HepG2 (cell line): ENCODE measurements at regions not wholly inside any gene's neighbourhood (a gene's known extent, or its start where the extent isn't known, plus 50 kb on each side); places are given as distances from the start of the nearest gene placed in this dataset.

Source experiments
- ATAC-seq: fragments of 200-7000 bp; cut with Tn5 transposase; 3 replicates; pipeline ENCODE4 v1.9.1; 2020; ENCODE audit warnings: mild to moderate bottlenecking, moderate library complexity
- BruUV-seq: library from RNA; stranded (reverse); fragments of 400-500 nt; replicated peaks from 2 replicates; lab custom pipeline; 2021; lab: Mats Ljungman, UMichigan
- CTCF ChIA-PET: fragments of 300-600 bp; formaldehyde crosslinking; extraction: SDS; loops from one replicate; lab custom pipeline; 2021; ENCODE audit warnings: low total read pairs, inconsistent platforms, low intra/inter-chr PET ratio; lab: Yijun Ruan, JAX
- POLR2A ChIA-PET: fragments of 350-600 bp; sonication (Branson Sonifier 250); formaldehyde crosslinking; loops from one replicate; lab custom pipeline; 2020; ENCODE audit warnings: antibody characterized with exemption, inconsistent platforms; lab: Yijun Ruan, JAX
- DNase-seq: peaks from one replicate; pipeline ENCODE4 v3.0.0-alpha.2; 2015; ENCODE audit warnings: low spot score
- FAIRE-seq: peaks from 3 replicates; lab custom pipeline; 2011; peaks lifted over from hg19 to GRCh38; lab: Jason Lieb, UNC
- H2AFZ ChIP-seq: one replicate; pipeline ENCODE4 v1.6.1; 2011; ENCODE audit warnings: low read length, inconsistent platforms
- H3K27ac ChIP-seq: fragments of 300-600 bp; 3 replicates; pipeline ENCODE4 v1.8.0; 2011; ENCODE audit warnings: mixed run types, mild to moderate bottlenecking, mixed read lengths, low read length, inconsistent platforms; ENCODE audit not compliant: insufficient read depth; ENCODE audit errors: extremely low read length
- H3K27me3 ChIP-seq, 2 experiments: fragments of 200-600 bp in 1 of 2; 2 replicates in 1 of 2; 3 replicates in 1 of 2; pipeline versions ENCODE4 v1.6.0 to v1.8.0; 2011; ENCODE audit warnings: low read length in 2 of 2, mild to moderate bottlenecking in 2 of 2, moderate library complexity in 2 of 2, inconsistent platforms in 1 of 2; ENCODE audit not compliant: insufficient read depth in 2 of 2, control insufficient read depth in 1 of 2
- H3K36me3 ChIP-seq, 2 experiments: fragments of 200-600 bp in 1 of 2; replicated peaks in 1 of 2; 2 replicates in 1 of 2; 3 replicates in 1 of 2; pipeline versions ENCODE4 v1.5.1 to v1.8.0; 2011; ENCODE audit warnings: low read length in 2 of 2, inconsistent platforms in 1 of 2; ENCODE audit not compliant: insufficient read depth in 2 of 2, control insufficient read depth in 1 of 2
- H3K4me1 ChIP-seq: 2 replicates; pipeline ENCODE4 v1.5.1; 2012; ENCODE audit warnings: low read length, inconsistent platforms; ENCODE audit not compliant: insufficient read depth
- H3K4me2 ChIP-seq: 2 replicates; pipeline ENCODE4 v1.6.0; 2011; ENCODE audit warnings: low read depth, low read length, inconsistent platforms
- H3K4me3 ChIP-seq, 3 experiments: fragments of 200-600 bp in 1 of 3; sonication (generic), shearing (Covaris generic) in 1 of 3; replicated peaks in 1 of 3; 2 replicates each; pipeline ENCODE4 v1.5.1; 2011 to 2016; ENCODE audit warnings: low read length in 3 of 3, inconsistent platforms in 2 of 3, low read depth in 2 of 3, mild to moderate bottlenecking in 2 of 3, control low read depth in 1 of 3, mixed read lengths in 1 of 3; ENCODE audit not compliant: insufficient read depth in 1 of 3
- H3K79me2 ChIP-seq: one replicate; pipeline ENCODE4 v1.6.1; 2011; ENCODE audit warnings: low read length, inconsistent platforms; ENCODE audit not compliant: insufficient read depth
- H3K9ac ChIP-seq: 2 replicates; pipeline ENCODE4 v1.6.0; 2011; ENCODE audit warnings: mild to moderate bottlenecking, low read depth, low read length, inconsistent platforms; ENCODE audit not compliant: insufficient read depth
- H3K9me3 ChIP-seq: 2 replicates; pipeline ENCODE4 v1.5.1; 2012; ENCODE audit warnings: mild to moderate bottlenecking, low read length
- H4K20me1 ChIP-seq: 2 replicates; pipeline ENCODE4 v1.6.0; 2011; ENCODE audit warnings: inconsistent platforms, mild to moderate bottlenecking, low read length, moderate library complexity; ENCODE audit not compliant: insufficient read depth
- ATAD3A ChIP-seq: sonication (generic); formaldehyde crosslinking; IDR thresholded peaks from 2 replicates; pipeline ENCODE4 v1.4.0; 2020; ENCODE audit warnings: missing genetic modification reagents
- CEBPB ChIP-seq: IDR thresholded peaks from 2 replicates; pipeline ENCODE4 v1.6.1; 2011; ENCODE audit warnings: low read depth, low read length, improper control_type of control experiment, borderline replicate concordance
- CHD4 ChIP-seq: fragments of 200-600 bp; sonication (generic); IDR thresholded peaks from 2 replicates; pipeline ENCODE4 v1.7.0; 2017; ENCODE audit warnings: mild to moderate bottlenecking, low read length, borderline replicate concordance
- DR1 ChIP-seq: sonication (generic); formaldehyde crosslinking; IDR thresholded peaks from 2 replicates; pipeline ENCODE4 v1.8.0; 2021; ENCODE audit warnings: mild to moderate bottlenecking, missing genetic modification reagents, inconsistent platforms
- EEA1 ChIP-seq: sonication (generic); formaldehyde crosslinking; IDR thresholded peaks from 2 replicates; pipeline ENCODE4 v1.5.1; 2020; ENCODE audit warnings: mild to moderate bottlenecking, missing genetic modification reagents, borderline replicate concordance
- FOXJ3 ChIP-seq: sonication (generic); formaldehyde crosslinking; IDR thresholded peaks from 2 replicates; pipeline ENCODE4 v1.4.0; 2020; ENCODE audit warnings: missing genetic modification reagents, mild to moderate bottlenecking, borderline replicate concordance
- GFI1 ChIP-seq: sonication (generic); formaldehyde crosslinking; IDR thresholded peaks from 2 replicates; pipeline ENCODE4 v1.5.0; 2020; ENCODE audit warnings: missing genetic modification reagents, mild to moderate bottlenecking, borderline replicate concordance
- GPN1 ChIP-seq: sonication (generic); formaldehyde crosslinking; IDR thresholded peaks from 2 replicates; pipeline ENCODE4 v1.5.1; 2020; ENCODE audit warnings: missing genetic modification reagents, borderline replicate concordance
- HOXA5 ChIP-seq: sonication (generic); formaldehyde crosslinking; IDR thresholded peaks from 2 replicates; pipeline ENCODE4 v1.4.0; 2020; ENCODE audit warnings: missing genetic modification reagents
- HOXA9 ChIP-seq: sonication (generic); formaldehyde crosslinking; IDR thresholded peaks from 2 replicates; pipeline ENCODE4 v1.8.1; 2022; ENCODE audit warnings: missing genetic modification reagents, mild to moderate bottlenecking, moderate library complexity, borderline replicate concordance
- MTA1 ChIP-seq: sonication (generic); formaldehyde crosslinking; IDR thresholded peaks from 2 replicates; pipeline ENCODE4 v1.4.0; 2020; ENCODE audit warnings: missing genetic modification reagents, mild to moderate bottlenecking, borderline replicate concordance
- RFX1 ChIP-seq: fragments of 450-650 bp; IDR thresholded peaks from 2 replicates; pipeline ENCODE4 v1.6.1; 2017
- SP5 ChIP-seq: IDR thresholded peaks from 2 replicates; pipeline ENCODE4 v1.6.1; 2016; ENCODE audit warnings: low read depth, borderline replicate concordance
- ZBTB4 ChIP-seq: sonication (generic); formaldehyde crosslinking; IDR thresholded peaks from 2 replicates; pipeline ENCODE4 v1.4.0; 2020; ENCODE audit warnings: missing genetic modification reagents, mild to moderate bottlenecking, borderline replicate concordance
- ZNF552 ChIP-seq: sonication (generic); formaldehyde crosslinking; IDR thresholded peaks from 2 replicates; pipeline ENCODE4 v1.9.0; 2022; ENCODE audit warnings: missing genetic modification reagents, mild to moderate bottlenecking, borderline replicate concordance
- ZNF614 ChIP-seq: IDR thresholded peaks from 2 replicates; pipeline ENCODE4 v1.6.1; 2018; ENCODE audit warnings: missing biosample characterization, missing genetic modification reagents, inconsistent platforms, borderline replicate concordance
- ZNF703 ChIP-seq: sonication (generic); formaldehyde crosslinking; IDR thresholded peaks from 2 replicates; pipeline ENCODE4 v1.5.1; 2020; ENCODE audit warnings: missing genetic modification reagents, mild to moderate bottlenecking, moderate library complexity, borderline replicate concordance
- WGBS: methylation state at CpG from one replicate; pipeline ENCODE4 v1.1.6; 2017; ENCODE audit warnings: low lambda C conversion rate; 5-methylcytosine and 5-hydroxymethylcytosine counted together
- in situ Hi-C: cut with HindIII; loops from 2 replicates; pipeline ENCODE4 v1.10.0; 2017; ENCODE audit warnings: low pct_unique_long_range_greater_than_20kb; ENCODE audit not compliant: extremely low pct_ligation_motif_present
- intact Hi-C: fragments of 100-400 bp; cut with micrococcal nuclease; formaldehyde crosslinking; loops from one replicate; pipeline ENCODE4 v1.10.0; 2022; ENCODE audit not compliant: unreplicated experiment
- TF ChIP-seq, protein P1 (sequence below): sonication (generic); formaldehyde crosslinking; IDR thresholded peaks from 2 replicates; pipeline ENCODE4 v1.5.1; 2020; ENCODE audit warnings: mild to moderate bottlenecking, missing genetic modification reagents, moderate library complexity
- TF ChIP-seq, protein P2 (sequence below): sonication (generic); formaldehyde crosslinking; IDR thresholded peaks from 2 replicates; pipeline ENCODE4 v1.5.0; 2020; ENCODE audit warnings: missing genetic modification reagents, mild to moderate bottlenecking, borderline replicate concordance
- TF ChIP-seq, protein P3 (sequence below): sonication (generic); formaldehyde crosslinking; conservative IDR thresholded peaks from 2 replicates; pipeline ENCODE4 v1.4.0; 2020; ENCODE audit warnings: missing genetic modification reagents

DNA sequence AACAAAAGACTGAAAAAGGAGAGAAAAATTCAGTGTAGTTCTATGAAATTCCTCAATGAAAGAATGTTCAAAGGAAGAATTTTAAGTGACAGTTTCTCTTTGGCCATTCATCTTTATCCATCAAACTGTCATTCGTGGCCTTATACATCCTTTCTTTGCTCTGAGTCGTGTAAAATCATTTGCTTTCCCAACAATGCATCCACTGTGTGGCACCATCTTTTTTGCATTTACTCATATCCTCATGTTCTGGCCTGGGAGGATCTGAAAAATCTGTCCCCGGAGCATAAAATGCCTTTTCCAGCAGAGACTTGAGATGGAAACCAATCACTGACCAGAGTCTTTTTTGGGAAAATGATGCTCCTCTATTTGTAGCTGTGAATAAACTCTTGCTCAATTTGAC, 240.3 kb upstream of the ETAA1 start:
- Histone ChIP-seq H3K9me3 (peaks cover 88% of the 10 kb centered on the region), H3K9ac (no peak overlapping the region), H2AFZ (no peak overlapping the region), H3K4me3 (no peak overlapping the region), H4K20me1 (no peaks in the 10 kb centered on the region), H3K4me1 (no peaks in the 10 kb centered on the region), H3K4me2 (no peak overlapping the region), H3K36me3 (no peaks in the 10 kb centered on the region), H3K27ac (no peak overlapping the region), H3K27me3 (no peaks in the 10 kb centered on the region), H3K79me2 (no peaks in the 10 kb centered on the region)
- 26% methylated on average over 3 of the region's 3 CpGs for WGBS
- CTCF ChIA-PET = no interaction called here
- BruUV-seq = no TSS peak
- TF ChIP-seq ZBTB4 (CRISPR knock-in tag) (no peak), ZNF552 (CRISPR knock-in tag) (no peak), CEBPB (no peak), MTA1 (CRISPR knock-in tag) (no peak), RFX1 (no peak), HOXA9 (CRISPR knock-in tag) (no peak), GPN1 (CRISPR knock-in tag) (no peak), HOXA5 (no peak), DR1 (CRISPR knock-in tag) (no peak), CHD4 (no peak), ATAD3A (no peak), GFI1 (CRISPR knock-in tag) (no peak), EEA1 (no peak), ZNF614 (no peak), FOXJ3 (CRISPR knock-in tag) (no peak), ZNF703 (no peak), SP5 (CRISPR knock-in tag) (no peak)
- TF ChIP-seq, protein P1, sequence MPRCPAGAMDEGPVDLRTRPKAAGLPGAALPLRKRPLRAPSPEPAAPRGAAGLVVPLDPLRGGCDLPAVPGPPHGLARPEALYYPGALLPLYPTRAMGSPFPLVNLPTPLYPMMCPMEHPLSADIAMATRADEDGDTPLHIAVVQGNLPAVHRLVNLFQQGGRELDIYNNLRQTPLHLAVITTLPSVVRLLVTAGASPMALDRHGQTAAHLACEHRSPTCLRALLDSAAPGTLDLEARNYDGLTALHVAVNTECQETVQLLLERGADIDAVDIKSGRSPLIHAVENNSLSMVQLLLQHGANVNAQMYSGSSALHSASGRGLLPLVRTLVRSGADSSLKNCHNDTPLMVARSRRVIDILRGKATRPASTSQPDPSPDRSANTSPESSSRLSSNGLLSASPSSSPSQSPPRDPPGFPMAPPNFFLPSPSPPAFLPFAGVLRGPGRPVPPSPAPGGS = no peak
- TF ChIP-seq, protein P2, sequence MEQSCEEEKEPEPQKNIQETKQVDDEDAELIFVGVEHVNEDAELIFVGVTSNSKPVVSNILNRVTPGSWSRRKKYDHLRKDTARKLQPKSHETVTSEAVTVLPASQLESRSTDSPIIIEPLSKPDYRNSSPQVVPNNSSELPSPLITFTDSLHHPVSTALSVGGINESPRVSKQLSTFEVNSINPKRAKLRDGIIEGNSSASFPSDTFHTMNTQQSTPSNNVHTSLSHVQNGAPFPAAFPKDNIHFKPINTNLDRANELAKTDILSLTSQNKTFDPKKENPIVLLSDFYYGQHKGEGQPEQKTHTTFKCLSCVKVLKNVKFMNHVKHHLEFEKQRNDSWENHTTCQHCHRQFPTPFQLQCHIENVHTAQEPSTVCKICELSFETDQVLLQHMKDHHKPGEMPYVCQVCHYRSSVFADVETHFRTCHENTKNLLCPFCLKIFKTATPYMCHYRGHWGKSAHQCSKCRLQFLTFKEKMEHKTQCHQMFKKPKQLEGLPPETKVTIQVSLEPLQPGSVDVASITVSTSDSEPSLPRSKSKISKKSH (CRISPR knock-in tag) = no peak
- TF ChIP-seq, protein P3, sequence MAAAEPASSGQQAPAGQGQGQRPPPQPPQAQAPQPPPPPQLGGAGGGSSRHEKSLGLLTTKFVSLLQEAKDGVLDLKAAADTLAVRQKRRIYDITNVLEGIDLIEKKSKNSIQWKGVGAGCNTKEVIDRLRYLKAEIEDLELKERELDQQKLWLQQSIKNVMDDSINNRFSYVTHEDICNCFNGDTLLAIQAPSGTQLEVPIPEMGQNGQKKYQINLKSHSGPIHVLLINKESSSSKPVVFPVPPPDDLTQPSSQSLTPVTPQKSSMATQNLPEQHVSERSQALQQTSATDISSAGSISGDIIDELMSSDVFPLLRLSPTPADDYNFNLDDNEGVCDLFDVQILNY = no peak
- in situ Hi-C loops = no loop called here
- POLR2A ChIA-PET = no interaction called here
- ATAC-seq = no peak
- FAIRE-seq = no peak
- no peak for DNase-seq
- intact Hi-C loops = no loop called here
